GM19452 (cell line): ENCODE measurements at regions not wholly inside any gene's neighbourhood (a gene's known extent, or its start where the extent isn't known, plus 50 kb on each side); places are given as distances from the start of the nearest gene placed in this dataset.

Experiments used
- ATAC-seq: cut with Tn5 transposase; IDR thresholded peaks from one replicate; pipeline ENCODE4 v1.9.1; 2021; ENCODE audit not compliant: unreplicated experiment

- ATAC-seq: no peak
Observed at GRCh38 chr22:48803948-48804810, 1023.5 kb downstream of the BRD1 start.

DNA sequence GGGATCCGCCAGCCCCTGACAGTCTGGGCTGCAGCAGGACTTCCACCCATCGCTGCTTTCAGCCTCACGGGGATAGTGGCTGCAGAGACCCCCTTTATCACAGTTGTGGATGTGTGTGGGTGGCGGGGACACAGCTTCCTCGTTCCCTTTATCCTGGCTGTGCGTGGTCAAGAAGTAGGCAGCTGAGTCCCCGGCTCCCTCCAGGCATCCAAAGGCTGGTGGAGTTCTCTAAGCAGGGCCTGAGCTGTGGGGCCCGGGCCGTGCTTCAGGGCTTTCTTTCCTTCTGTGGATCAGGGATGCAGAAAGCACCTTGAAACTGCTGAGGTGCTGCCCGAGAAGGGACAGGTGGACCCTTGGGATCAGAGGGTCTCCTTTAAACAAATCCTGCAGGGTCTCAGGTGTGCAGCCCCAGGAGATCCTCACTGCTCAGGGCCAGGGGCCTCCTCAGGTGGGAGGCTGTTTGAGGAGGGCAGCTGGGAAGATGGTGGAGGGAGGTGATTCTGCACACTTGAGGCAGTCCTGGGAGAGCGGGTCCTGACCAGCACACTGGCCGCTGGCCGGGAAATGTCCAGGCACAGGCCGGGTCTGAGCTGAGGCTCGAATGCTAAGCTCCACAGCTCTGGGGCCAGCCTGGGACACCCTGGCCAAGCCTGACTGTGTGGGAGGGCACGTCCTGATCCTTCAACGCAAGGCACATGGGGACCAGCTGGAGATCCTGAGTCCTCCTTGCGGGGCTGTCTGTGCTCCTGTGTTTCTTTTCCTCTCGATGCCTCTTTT, 1024.3 kb downstream of the BRD1 start:
- ATAC-seq: no peak

- no peak for ATAC-seq
Observed at GRCh38 chr22:48802576-48802975, 1025.1 kb downstream of the BRD1 start.

GRCh38 chr22:48800886-48801607, 1026.6 kb downstream of the BRD1 start:
- ATAC-seq: no peak

DNA sequence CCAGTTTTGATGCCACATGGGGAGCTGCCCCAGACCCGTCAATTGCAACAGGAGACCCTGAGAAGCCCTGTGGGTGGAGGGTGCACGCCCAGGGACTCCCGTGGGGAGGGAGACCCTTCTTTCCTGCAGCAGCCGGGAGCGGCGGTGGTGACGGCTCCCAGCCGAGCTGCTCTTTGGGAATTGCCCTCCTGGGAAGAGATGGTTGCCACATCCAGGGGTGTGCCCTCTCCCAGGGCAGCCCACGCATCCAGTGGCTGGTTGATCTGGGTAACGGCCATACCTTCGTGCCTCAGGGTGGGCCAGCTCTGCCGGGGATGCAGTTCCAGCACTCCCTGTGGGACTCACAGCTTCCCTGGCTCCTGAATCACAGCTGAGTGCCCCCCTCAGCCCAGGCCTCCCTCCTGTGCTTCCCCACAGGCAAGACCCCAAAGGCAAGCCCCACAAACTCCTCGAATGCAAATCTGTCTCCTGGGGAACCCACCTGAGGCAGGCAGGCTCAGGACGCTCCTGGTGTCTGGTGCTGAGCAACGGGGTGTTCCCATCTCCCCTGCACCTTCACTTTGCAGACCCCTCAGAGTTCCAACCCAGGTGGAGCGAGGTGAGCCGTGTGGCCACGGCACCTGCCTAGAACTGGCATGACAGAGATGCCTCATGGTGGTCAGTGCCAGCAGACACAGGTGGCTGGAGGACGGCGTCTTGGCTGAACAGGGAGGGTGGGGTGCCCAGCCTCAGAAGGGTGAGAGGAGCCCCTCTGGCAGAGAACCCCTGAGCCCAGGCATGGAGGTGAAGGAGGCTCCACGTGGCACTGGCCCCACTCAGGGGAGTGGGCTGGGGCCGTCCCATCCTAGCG, 1027.4 kb downstream of the BRD1 start:
- ATAC-seq: no peak

- no peak for ATAC-seq
Observed at GRCh38 chr22:48799227-48799970, 1028.3 kb downstream of the BRD1 start.

DNA sequence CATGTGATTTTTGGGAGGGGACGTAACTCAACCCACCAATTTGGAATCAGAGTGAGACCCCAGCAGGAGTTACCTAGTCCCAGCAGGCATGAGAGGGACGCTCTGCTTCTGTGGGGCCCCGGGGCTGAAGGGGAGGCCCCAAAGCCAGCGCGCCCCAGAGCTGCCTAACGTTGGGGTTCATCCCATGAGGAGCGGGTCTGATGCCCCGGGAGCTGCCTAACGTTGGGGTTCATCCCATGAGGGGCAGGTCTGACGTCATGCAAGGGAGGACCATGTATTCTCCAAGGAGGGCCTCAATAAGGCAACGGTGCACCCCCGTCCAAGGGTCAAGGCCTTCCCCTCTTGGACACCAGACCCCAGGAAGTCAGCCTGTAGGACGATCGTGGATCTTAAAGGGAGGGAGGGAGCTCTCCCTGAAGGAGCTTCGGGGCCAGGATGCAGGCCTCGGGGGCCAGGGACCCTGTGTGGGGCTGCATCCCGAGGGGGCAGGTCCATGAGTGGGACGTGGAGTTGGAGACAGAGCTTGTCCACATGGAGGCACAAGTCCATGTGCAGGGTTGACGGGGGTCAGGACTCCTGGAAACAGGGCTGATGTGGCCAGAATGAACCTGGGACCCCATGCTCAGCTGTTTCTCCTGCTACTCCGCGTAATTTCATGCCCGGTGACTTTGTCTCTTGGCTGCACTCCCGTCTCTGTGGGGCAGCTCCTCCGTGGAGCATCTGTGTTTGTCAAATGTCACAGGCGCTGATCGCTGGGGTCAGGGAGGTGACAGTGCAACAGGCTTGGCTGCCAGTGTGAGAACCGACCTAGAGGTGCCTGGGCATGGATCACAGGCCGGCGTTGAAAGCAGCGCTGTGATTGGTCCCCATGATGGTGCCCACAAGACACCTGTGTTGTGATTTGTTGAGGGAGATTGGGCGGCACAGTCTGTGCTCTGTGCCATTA, 1029.1 kb downstream of the BRD1 start:
- no peak for ATAC-seq

- no peak for ATAC-seq
Observed at GRCh38 chr22:48797731-48798130, 1029.9 kb downstream of the BRD1 start.

DNA sequence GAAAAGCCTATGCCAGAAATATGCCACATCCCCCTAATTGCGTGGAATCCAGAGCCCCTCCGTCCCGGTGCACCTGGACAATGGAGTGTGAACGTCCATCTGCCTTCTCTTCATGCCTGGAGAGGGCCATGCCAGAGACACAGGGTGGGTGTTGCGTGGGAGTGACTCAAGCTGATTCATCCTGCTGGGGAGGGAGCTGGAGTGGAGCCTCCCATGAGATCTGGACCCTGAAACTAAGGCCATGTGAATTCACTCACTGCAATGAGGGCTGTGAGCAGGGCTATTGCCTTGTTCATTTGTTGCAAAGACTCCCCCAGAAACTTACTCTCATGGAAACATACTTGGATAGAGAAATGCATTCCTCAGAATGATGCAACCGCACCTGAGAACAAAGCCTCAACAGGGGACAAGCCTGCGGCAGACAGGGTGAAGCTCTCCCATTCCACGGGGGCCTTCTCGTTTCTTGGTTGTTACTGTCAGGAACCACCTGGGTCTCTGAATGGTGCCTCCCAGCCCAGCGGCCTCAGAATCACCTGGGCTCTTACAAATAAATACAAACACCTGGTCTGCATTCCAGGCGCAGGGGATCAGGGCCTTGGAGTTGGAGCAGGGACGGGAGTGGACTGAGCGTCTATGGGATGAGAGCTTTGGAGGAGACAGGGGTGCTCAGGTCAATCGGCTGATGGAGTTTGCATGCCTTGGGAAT, 1031.2 kb downstream of the BRD1 start:
- ATAC-seq: no peak

GRCh38 chr22:48795664-48796063, 1032.0 kb downstream of the BRD1 start:
- ATAC-seq: no peak

GRCh38 chr22:48794906-48795305, 1032.8 kb downstream of the BRD1 start:
- no peak for ATAC-seq

DNA sequence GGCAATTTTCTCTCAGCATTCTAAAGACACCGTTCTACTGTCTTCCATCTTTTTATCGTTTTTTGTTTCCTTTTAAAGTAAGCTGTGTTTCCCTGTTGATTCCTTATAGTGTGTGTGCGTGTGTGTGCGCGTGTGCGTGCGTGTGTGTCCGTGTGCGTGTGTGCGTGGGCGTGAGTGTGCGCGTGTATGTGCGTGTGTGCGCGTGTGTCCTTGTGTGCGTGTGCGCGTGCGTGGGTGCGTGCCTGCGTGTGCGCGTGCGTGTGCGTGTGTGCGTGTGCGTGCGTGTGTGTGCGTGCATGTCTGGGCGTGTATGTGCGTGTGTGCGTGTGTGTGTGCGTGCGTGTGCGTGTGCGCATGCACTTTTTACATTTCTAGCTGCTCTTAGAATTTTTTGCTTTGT, 1033.7 kb downstream of the BRD1 start:
- no peak for ATAC-seq

- ATAC-seq: no peak
Observed at GRCh38 chr22:48786679-48786996, 1041.0 kb downstream of the BRD1 start.

- ATAC-seq: no peak
Observed at GRCh38 chr22:48785792-48786678, 1041.6 kb downstream of the BRD1 start.

- no peak for ATAC-seq
Observed at GRCh38 chr22:48784701-48785503, 1042.8 kb downstream of the BRD1 start.

DNA sequence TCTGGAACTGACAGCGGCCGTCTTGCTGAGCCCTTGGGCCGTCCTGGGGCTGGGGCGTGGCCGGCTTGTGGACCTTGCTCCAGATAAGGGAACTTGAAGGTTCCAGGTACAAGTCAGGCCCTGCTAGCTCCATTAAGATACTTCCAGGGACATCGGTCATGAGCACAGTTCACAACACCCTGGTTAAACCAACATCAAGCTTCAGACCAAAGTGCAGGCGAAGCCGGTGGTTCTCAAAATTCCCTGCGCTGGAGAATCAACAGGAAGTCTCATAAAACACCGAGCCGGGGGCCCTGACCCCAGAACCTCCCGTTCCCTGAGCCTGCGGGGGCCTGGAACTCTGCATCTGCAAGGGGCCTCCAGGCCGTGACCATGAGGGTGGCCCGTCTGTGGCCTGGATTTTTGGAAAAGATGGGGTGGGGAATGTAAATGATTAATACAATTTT, 1043.8 kb downstream of the BRD1 start:
- ATAC-seq: no peak
